ENCODE measurements at regions not wholly inside any gene's neighbourhood (a gene's known extent, or its start where the extent isn't known, plus 50 kb on each side); places are given as distances from the start of the nearest gene placed in this dataset.

- POLR2A ChIA-PET, result no interaction called here
- TF ChIP-seq, protein P1, sequence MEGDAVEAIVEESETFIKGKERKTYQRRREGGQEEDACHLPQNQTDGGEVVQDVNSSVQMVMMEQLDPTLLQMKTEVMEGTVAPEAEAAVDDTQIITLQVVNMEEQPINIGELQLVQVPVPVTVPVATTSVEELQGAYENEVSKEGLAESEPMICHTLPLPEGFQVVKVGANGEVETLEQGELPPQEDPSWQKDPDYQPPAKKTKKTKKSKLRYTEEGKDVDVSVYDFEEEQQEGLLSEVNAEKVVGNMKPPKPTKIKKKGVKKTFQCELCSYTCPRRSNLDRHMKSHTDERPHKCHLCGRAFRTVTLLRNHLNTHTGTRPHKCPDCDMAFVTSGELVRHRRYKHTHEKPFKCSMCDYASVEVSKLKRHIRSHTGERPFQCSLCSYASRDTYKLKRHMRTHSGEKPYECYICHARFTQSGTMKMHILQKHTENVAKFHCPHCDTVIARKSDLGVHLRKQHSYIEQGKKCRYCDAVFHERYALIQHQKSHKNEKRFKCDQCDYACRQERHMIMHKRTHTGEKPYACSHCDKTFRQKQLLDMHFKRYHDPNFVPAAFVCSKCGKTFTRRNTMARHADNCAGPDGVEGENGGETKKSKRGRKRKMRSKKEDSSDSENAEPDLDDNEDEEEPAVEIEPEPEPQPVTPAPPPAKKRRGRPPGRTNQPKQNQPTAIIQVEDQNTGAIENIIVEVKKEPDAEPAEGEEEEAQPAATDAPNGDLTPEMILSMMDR (IDR thresholded peaks at IDR 0.05; ENCODE audit: unreplicated experiment), result no peak
- no peak overlapping the region for H3K4me3 Mint-ChIP-seq (ENCODE audit: unreplicated experiment)
- no peak for DNase-seq (ENCODE audit: unreplicated experiment)
- CTCF ChIA-PET, result interaction anchor here (0.9 kb wide), 1 partner anchor 21 kb away, joined by 5 read pairs; no protein-coding TSS in a partner anchor
- H3K36me3 Mint-ChIP-seq (ENCODE audit: insufficient read depth, unreplicated experiment), result no peaks in the 10 kb centered on the region
- peaks cover 69% of the 10 kb centered on the region for H3K27me3 Mint-ChIP-seq (ENCODE audit: insufficient read depth, unreplicated experiment)
- intact Hi-C loops (cut with micrococcal nuclease), result no loop called here
- H3K27ac Mint-ChIP-seq (ENCODE audit: low read depth, unreplicated experiment), result no peak overlapping the region
- no peaks in the 10 kb centered on the region for H3K4me1 Mint-ChIP-seq (ENCODE audit: insufficient read depth, unreplicated experiment)
- peaks cover 8% of the 10 kb centered on the region for H3K9me3 Mint-ChIP-seq (ENCODE audit: unreplicated experiment)
- no TSS peak for BruUV-seq (replicated peaks)
These were observed 155.2 kb upstream of the MYCN start for GRCh38 chr2:15784886-15785801.

DNA sequence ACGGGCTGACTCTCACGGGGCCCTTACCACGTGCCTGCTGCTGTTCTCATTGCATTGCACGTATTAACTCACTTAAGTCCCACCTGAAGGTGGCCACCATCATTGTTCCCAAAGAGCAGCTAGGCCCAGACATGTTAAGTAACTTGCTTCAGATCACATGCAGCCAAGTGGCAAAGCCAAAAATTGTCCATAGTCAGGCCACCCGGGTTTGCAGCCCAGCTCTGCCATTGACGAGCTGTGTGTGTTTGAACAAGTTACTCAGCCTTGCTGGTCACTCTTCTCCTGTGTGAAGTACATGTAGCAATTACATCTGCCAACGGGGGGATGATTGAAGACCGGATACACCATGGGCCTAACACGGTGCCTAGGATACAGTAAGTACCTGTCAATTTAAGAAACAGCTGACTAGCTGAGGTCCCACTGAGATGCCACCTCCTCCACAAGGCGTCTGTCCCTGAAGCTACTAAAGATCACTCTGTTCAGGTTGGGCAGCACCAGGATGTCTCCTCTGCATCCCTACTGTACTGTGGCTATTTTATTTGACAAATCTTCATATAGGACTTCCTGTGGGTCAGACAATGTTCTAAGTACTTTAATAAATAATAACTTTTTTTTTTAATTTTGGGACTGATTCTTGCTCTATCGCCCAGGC, 154.2 kb upstream of the MYCN start:
- BruUV-seq (replicated peaks), result no TSS peak

DNA sequence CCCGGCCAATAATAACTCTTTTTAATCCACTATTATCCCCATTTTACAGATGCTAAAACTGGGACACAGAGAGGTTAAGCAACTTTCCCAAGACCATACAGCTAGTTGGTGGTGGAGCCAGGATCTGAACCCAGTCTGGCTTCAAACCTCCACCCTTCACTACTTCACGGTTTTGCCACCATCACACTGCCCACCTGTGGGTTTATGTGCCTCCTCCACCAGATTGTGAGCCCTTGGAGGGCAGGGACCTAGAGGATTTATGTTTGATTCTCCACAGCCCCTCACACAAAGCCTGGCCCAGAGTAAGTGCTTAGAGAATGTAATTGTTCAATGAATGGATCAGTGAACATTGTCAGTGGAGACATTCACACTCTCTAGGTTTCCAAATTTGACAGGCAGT, 153.4 kb upstream of the MYCN start:
- ChIA-PET POLR2A (no interaction called here), CTCF (interaction anchor here (0.6 to 0.8 kb wide), 2 partner anchors 148 to 718 kb away, joined by 3 read pairs; no protein-coding TSS in a partner anchor)
- Mint-ChIP-seq H3K9me3 (ENCODE audit: unreplicated experiment) (peaks cover 8% of the 10 kb centered on the region), H3K27me3 (ENCODE audit: insufficient read depth, unreplicated experiment) (peaks cover 63% of the 10 kb centered on the region), H3K27ac (ENCODE audit: low read depth, unreplicated experiment) (no peak overlapping the region), H3K4me1 (ENCODE audit: insufficient read depth, unreplicated experiment) (no peaks in the 10 kb centered on the region), H3K4me3 (ENCODE audit: unreplicated experiment) (no peak overlapping the region), H3K36me3 (ENCODE audit: insufficient read depth, unreplicated experiment) (no peaks in the 10 kb centered on the region)
- intact Hi-C loops (cut with micrococcal nuclease), result no loop called here
- TF ChIP-seq, protein P1 (IDR thresholded peaks at IDR 0.05; ENCODE audit: unreplicated experiment), result no peak
- no TSS peak for BruUV-seq (replicated peaks)
- no peak for DNase-seq (ENCODE audit: unreplicated experiment)

More for the DNA sequence above, 154.2 kb upstream of the MYCN start:
- no peak overlapping the region for H3K27ac Mint-ChIP-seq (ENCODE audit: low read depth, unreplicated experiment)
- H3K4me1 Mint-ChIP-seq (ENCODE audit: insufficient read depth, unreplicated experiment), result no peaks in the 10 kb centered on the region
- H3K4me3 Mint-ChIP-seq (ENCODE audit: unreplicated experiment), result no peak overlapping the region
- intact Hi-C loops (cut with micrococcal nuclease), result no loop called here
- TF ChIP-seq, protein P1 (IDR thresholded peaks at IDR 0.05; ENCODE audit: unreplicated experiment), result no peak
- DNase-seq (ENCODE audit: unreplicated experiment), result no peak
- CTCF ChIA-PET, result interaction anchor here (0.6 to 0.9 kb wide), 3 partner anchors 20 to 719 kb away, joined by 3 to 5 read pairs (median 3); no protein-coding TSS in a partner anchor
- peaks cover 8% of the 10 kb centered on the region for H3K9me3 Mint-ChIP-seq (ENCODE audit: unreplicated experiment)
- no peaks in the 10 kb centered on the region for H3K36me3 Mint-ChIP-seq (ENCODE audit: insufficient read depth, unreplicated experiment)
- POLR2A ChIA-PET, result no interaction called here
- H3K27me3 Mint-ChIP-seq (ENCODE audit: insufficient read depth, unreplicated experiment), result peaks cover 62% of the 10 kb centered on the region

All from MCF 10A (cell line).